Upper lobe of left lung (tissue), 6 donors: ENCODE measurements at regions not wholly inside any gene's neighbourhood (a gene's known extent, or its start where the extent isn't known, plus 50 kb on each side); places are given as distances from the start of the nearest gene placed in this dataset.

ENCODE experiments used
- ATAC-seq, 2 donors: fragments of 200-7000 bp; cut with Tn5 transposase; one replicate each; pipeline ENCODE4 v1.9.1; 2022; ENCODE audit warnings: mild to moderate bottlenecking in 2 of 2, moderate library complexity in 2 of 2; ENCODE audit not compliant: low FRiP score in 2 of 2
- DNase-seq, 2 donors: peaks; one replicate each; pipeline ENCODE4 v3.0.0-alpha.2; 2019 to 2020
- H3K27ac ChIP-seq, 4 donors: fragments of 200-600 bp; sonication (generic); one replicate each; pipeline ENCODE4 v1.5.1; 2016 to 2019
- H3K27me3 ChIP-seq, 4 donors: fragments of 200-600 bp; sonication (generic); one replicate each; pipeline ENCODE4 v1.5.1; 2017 to 2019
- H3K36me3 ChIP-seq, 4 donors: fragments of 200-600 bp; sonication (generic); one replicate each; pipeline ENCODE4 v1.5.1; 2016 to 2019
- H3K4me1 ChIP-seq, 4 donors: fragments of 200-600 bp; sonication (generic); one replicate each; pipeline ENCODE4 v1.5.1; 2018 to 2019
- H3K4me3 ChIP-seq, 4 donors: fragments of 200-600 bp; sonication (generic); one replicate each; pipeline ENCODE4 v1.5.1; 2017 to 2019; ENCODE audit warnings: mild to moderate bottlenecking in 2 of 4, moderate library complexity in 1 of 4
- H3K9me3 ChIP-seq, 4 donors: fragments of 200-600 bp; sonication (generic); one replicate each; pipeline ENCODE4 v1.5.1; 2018 to 2019
- CTCF ChIP-seq, 6 experiments: fragments of 450-650 bp in 4 of 6; fragments of 200-600 bp in 2 of 6; sonication (generic) in 2 of 6; IDR thresholded peaks; one replicate each; pipeline ENCODE4 v1.5.1; 2016 to 2019; ENCODE audit warnings: antibody characterized with exemption in 6 of 6
- EP300 ChIP-seq, 4 donors: sonication (generic); formaldehyde crosslinking; IDR thresholded peaks; one replicate each; pipeline ENCODE4 v1.5.1; 2017; ENCODE audit warnings: antibody characterized with exemption in 4 of 4, control low read depth in 2 of 4
- POLR2A ChIP-seq, 4 donors: fragments of 450-650 bp; IDR thresholded peaks; one replicate each; pipeline ENCODE4 v1.5.1; 2016 to 2017; ENCODE audit warnings: antibody characterized with exemption in 4 of 4, mild to moderate bottlenecking in 2 of 4
- POLR2AphosphoS5 ChIP-seq, 2 donors: sonication (generic); formaldehyde crosslinking; IDR thresholded peaks; one replicate each; pipeline ENCODE4 v1.5.1; 2017; ENCODE audit warnings: antibody characterized with exemption in 2 of 2
- WGBS, 2 donors: methylation state at CpG; one replicate each; pipeline ENCODE4 v1.1.5; 2017 to 2018; 5-methylcytosine and 5-hydroxymethylcytosine counted together
- donor health status: DM: no; HTN: no; CAD: no; lungs with moderate emphysema.
- donor health status: DM: no; HTN: yes; CAD: no; lungs with severe emphysema.

- TF ChIP-seq POLR2A (IDR thresholded peaks at IDR 0.05), result no peak
- no peak for TF ChIP-seq CTCF (IDR thresholded peaks at IDR 0.05)
- no peak for TF ChIP-seq POLR2AphosphoS5 (IDR thresholded peaks at IDR 0.05)
- no peak for TF ChIP-seq EP300 (IDR thresholded peaks at IDR 0.05)
- no peaks in the 10 kb centered on the region for H3K36me3 ChIP-seq
- DNase-seq (no peak), ATAC-seq (no peak)
- H3K27ac ChIP-seq, result no peak overlapping the region
- H3K9me3 ChIP-seq, result no peaks in the 10 kb centered on the region
- H3K4me1 ChIP-seq, result no peaks in the 10 kb centered on the region
- H3K4me3 ChIP-seq, result no peak overlapping the region
- no peaks in the 10 kb centered on the region for H3K27me3 ChIP-seq
- 66 to 67% methylated on average over 4 of the region's 4 CpGs for WGBS, 2 donors
Measured at GRCh38 chr4:162565730-162566129, 401.9 kb upstream of the FSTL5 start.

- WGBS, 2 donors, result 76 to 81% methylated on average over 1 of the region's 1 CpG
- H3K36me3 ChIP-seq, result no peaks in the 10 kb centered on the region
- H3K27me3 ChIP-seq, result no peaks in the 10 kb centered on the region
- no peak for DNase-seq
- H3K27ac ChIP-seq, result no peak overlapping the region
- no peaks in the 10 kb centered on the region for H3K9me3 ChIP-seq
- H3K4me3 ChIP-seq, result no peak overlapping the region
- ATAC-seq, result no peak
- no peaks in the 10 kb centered on the region for H3K4me1 ChIP-seq
- no peak for TF ChIP-seq POLR2A (IDR thresholded peaks at IDR 0.05)
- TF ChIP-seq CTCF (IDR thresholded peaks at IDR 0.05), result no peak
- TF ChIP-seq EP300 (IDR thresholded peaks at IDR 0.05), result no peak
Measured at GRCh38 chr4:162560073-162560472, 396.3 kb upstream of the FSTL5 start.

GRCh38 chr4:162557516-162558106 is 393.8 kb upstream of the FSTL5 start:
- Histone ChIP-seq H3K4me1 (no peaks in the 10 kb centered on the region), H3K9me3 (no peaks in the 10 kb centered on the region), H3K27ac (no peak overlapping the region), H3K36me3 (no peaks in the 10 kb centered on the region), H3K4me3 (no peak overlapping the region), H3K27me3 (no peaks in the 10 kb centered on the region)
- DNase-seq (no peak), ATAC-seq (no peak)
- no peak for TF ChIP-seq POLR2AphosphoS5 (IDR thresholded peaks at IDR 0.05)
- no peak for TF ChIP-seq POLR2A (IDR thresholded peaks at IDR 0.05)
- no peak for TF ChIP-seq EP300 (IDR thresholded peaks at IDR 0.05)
- TF ChIP-seq CTCF (IDR thresholded peaks at IDR 0.05), result no peak
- 81 to 86% methylated on average over 4 of the region's 4 CpGs for WGBS, 2 donors

- no peaks in the 10 kb centered on the region for H3K4me1 ChIP-seq
- no peaks in the 10 kb centered on the region for H3K27me3 ChIP-seq
- H3K36me3 ChIP-seq, result no peaks in the 10 kb centered on the region
- no peaks in the 10 kb centered on the region for H3K9me3 ChIP-seq
- TF ChIP-seq EP300 (IDR thresholded peaks at IDR 0.05), result no peak
- no peak for TF ChIP-seq CTCF (IDR thresholded peaks at IDR 0.05)
- no peak for TF ChIP-seq POLR2AphosphoS5 (IDR thresholded peaks at IDR 0.05)
- no peak for TF ChIP-seq POLR2A (IDR thresholded peaks at IDR 0.05)
- no peak overlapping the region for H3K27ac ChIP-seq
- no peak for ATAC-seq
- DNase-seq, result no peak
- WGBS, 2 donors, result 49 to 55% methylated on average over 1 of the region's 1 CpG
- H3K4me3 ChIP-seq, result no peak overlapping the region
Measured at GRCh38 chr4:162535121-162535520, 371.3 kb upstream of the FSTL5 start.

GRCh38 chr4:162523171-162523570 is 359.4 kb upstream of the FSTL5 start:
- 81 to 83% methylated on average over 4 of the region's 4 CpGs for WGBS, 2 donors
- no peaks in the 10 kb centered on the region for H3K4me1 ChIP-seq
- DNase-seq (no peak), ATAC-seq (no peak)
- no peaks in the 10 kb centered on the region for H3K9me3 ChIP-seq
- no peak for TF ChIP-seq CTCF (IDR thresholded peaks at IDR 0.05)
- no peak for TF ChIP-seq POLR2A (IDR thresholded peaks at IDR 0.05)
- TF ChIP-seq EP300 (IDR thresholded peaks at IDR 0.05), result no peak
- TF ChIP-seq POLR2AphosphoS5 (IDR thresholded peaks at IDR 0.05), result no peak
- H3K27me3 ChIP-seq, result no peaks in the 10 kb centered on the region
- H3K36me3 ChIP-seq, result no peaks in the 10 kb centered on the region
- no peak overlapping the region for H3K4me3 ChIP-seq
- no peak overlapping the region for H3K27ac ChIP-seq
